ENCODE measurements at regions not wholly inside any gene's neighbourhood (a gene's known extent, or its start where the extent isn't known, plus 50 kb on each side); places are given as distances from the start of the nearest gene placed in this dataset.

GRCh38 chr2:234178330-234179030, 128.0 kb downstream of the SPP2 start:
- TF ChIP-seq CTCF (IDR thresholded peaks at IDR 0.05) (no peak), POLR2A (IDR thresholded peaks at IDR 0.05) (no peak)
